HG03342 (cell line): ENCODE measurements at regions not wholly inside any gene's neighbourhood (a gene's known extent, or its start where the extent isn't known, plus 50 kb on each side); places are given as distances from the start of the nearest gene placed in this dataset.

Experiments
- ATAC-seq: cut with Tn5 transposase; IDR thresholded peaks from one replicate; pipeline ENCODE4 v1.9.1; 2021; ENCODE audit warnings: mild to moderate bottlenecking, moderate library complexity; ENCODE audit not compliant: unreplicated experiment

DNA sequence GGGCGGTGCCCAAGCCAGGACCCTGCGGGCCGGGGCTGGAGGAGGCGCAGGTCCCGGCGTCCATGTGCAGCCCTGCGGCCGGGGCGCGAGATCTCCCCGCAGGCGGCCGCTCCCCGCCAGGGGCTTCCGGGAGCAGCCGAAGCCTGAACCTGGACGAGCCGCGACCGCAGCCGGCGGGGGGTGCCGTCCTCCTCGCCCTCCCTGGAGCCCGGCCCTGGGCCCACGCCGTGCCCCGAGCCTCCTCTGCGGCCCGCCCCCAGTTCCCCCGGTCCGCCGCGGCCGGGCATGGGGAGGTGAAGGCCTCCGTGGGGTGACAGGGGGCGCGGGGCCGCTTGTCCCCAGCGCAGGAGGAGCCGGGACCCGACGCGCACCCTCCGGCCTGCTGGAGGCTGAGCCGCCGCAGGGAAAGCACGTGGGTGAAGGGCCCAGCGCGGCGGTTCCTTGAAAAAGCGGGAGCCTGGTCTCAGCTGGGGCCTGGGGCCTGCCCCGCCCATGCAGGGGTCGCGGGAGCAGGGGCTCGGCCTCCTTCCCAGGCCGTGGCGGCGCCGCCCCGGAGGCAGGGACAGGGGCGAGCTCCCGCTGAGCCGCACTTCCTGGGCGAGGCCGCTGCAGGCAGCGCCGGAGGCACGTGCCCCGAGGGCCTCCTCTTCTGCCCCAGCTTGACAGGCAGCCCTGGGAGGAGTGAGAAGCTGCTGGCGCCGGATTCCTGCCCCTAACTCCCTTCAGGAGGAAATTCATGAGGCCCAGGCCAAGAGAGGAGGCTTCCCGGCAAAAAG is 55.6 kb upstream of the PPP2R5C start:
- no peak for ATAC-seq

DNA sequence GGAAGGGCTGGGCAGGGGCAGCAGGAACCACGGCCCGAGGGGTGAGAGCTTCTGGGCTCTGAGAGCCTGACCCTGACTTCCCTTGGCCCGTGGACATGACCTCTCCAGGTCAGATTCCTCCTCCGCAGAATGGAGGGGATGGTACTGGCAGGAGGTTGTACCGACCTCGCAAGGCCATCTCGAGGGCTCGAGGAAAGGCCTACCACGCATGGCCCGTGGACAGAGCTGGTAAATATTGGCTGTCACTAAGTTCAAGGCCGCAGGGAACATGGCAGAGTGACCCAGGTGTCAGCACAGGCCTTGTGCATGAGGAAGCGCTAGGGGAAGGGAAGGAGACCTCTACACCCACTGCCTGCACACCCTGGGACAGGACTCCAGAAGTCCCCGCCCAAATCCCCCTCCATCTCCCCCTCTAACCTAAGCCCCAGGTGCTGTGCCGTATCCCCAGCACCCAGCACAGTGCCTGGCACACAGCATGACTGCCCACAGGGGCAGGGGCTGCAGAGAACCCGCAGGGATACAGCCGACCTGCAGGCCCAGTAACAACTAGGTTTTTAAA is 54.9 kb upstream of the PPP2R5C start:
- ATAC-seq, result no peak

GRCh38 chr14:101707068-101707842 is 54.3 kb upstream of the PPP2R5C start:
- no peak for ATAC-seq

- no peak for ATAC-seq
Observed at GRCh38 chr14:101707863-101708620, 53.5 kb upstream of the PPP2R5C start.

DNA sequence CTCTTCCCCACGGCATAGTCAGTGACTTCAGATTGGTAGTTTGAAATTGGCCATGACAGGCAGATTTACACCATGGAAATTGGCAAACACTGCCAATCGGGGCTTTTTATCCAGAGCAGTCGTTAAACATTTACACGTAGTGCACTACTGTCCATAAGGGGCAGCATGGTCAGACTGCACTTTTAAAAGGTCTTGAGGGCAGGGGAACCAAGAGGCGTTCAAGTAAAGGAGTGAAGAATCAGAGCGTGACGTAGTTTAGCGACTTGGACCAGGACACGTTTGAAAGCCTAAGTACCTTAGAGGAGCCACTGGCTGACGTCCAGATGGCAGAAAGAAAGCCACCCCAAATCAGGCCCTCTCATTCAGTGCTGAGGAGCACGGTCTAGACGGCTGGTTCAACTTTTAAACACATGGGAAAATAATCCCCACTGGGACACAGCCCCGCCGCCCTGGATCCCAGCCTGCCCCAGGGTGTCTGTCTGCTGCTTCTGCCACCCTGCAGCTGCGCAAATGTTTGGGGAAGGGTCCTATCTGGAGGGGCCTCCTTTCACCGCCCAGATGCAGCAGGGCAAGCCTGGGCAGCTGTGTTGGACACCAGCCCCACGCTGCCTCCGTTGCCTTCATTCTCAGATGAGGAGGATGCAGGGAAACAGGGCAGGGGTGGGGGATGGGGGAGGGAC is 52.5 kb upstream of the PPP2R5C start:
- ATAC-seq, result no peak

- ATAC-seq, result no peak
Observed at GRCh38 chr14:101709533-101709881, 52.0 kb upstream of the PPP2R5C start.

DNA sequence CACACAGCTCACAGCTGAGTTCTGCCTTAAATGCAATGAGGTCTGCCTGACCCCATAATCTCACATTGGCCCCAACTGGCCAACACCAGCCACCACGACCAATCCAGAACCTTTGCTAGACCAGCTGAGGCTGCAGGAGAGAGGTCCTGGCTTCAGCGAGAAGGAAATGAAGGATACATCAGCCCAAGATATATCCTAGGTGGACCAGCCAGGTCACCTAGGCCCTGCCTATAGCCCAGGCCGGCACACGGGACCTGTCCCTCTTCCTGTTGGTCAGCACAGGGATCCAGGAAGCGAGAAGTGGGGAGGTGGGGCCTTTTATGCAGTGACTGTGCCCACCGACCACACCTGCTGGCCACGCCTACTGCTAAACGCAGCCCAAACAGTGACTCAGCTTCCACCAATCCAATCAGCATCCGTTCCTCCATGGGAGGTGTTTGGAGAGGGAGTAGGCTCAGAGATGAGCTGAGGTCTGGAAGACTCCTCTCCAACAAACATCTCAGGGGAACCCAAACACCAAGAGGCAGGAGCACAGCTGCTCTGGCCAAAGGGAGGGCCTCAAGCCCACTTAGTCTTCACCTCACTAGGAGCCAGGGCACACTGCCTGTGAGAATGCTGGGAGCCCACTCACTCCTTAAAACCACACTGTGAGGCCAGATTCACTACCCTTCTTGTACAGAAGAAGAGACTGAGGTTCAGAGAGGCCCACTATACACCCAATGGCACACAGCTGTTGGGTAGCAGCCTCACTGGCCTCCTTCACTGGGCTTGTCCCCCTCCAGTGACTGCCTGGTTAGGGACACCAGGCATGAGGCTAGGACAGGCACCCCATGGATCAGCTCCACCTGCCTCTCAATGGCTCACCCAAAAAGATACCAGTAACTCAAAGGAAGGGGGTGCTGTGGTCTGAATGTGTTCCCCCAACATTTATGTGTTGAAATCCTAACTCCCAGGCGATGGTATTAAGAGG is 51.3 kb upstream of the PPP2R5C start:
- no peak for ATAC-seq

- ATAC-seq, result no peak
Observed at GRCh38 chr14:101711041-101711856, 50.3 kb upstream of the PPP2R5C start.
